Prostate gland (tissue), 2 donors: ENCODE measurements at regions not wholly inside any gene's neighbourhood (a gene's known extent, or its start where the extent isn't known, plus 50 kb on each side); places are given as distances from the start of the nearest gene placed in this dataset.
"Not testable (repeated sequence)": the region's sequence is repeated elsewhere in the genome, so short reads cannot be mapped to it uniquely, and the experiment has no call there.

Source experiments
- CTCF ChIP-seq, 4 experiments: fragments of 200-600 bp in 2 of 4; fragments of 450-650 bp in 2 of 4; sonication (generic) in 2 of 4; IDR thresholded peaks; 1 replicate in 3 of 4; 2 replicates in 1 of 4; pipeline ENCODE4 v1.5.1; 2016 to 2019; ENCODE audit warnings: antibody characterized with exemption in 4 of 4, mild to moderate bottlenecking in 2 of 4, moderate library complexity in 2 of 4
- POLR2AphosphoS5 ChIP-seq: sonication (generic); formaldehyde crosslinking; IDR thresholded peaks from one replicate; pipeline ENCODE4 v1.6.1; 2017; ENCODE audit warnings: antibody characterized with exemption

GRCh38 chr14:30363219-30363880 is 195.6 kb upstream of the G2E3 start:
- TF ChIP-seq CTCF (IDR thresholded peaks at IDR 0.05); POLR2AphosphoS5: not testable (repeated sequence)
